K562 (cell line): ENCODE measurements at regions not wholly inside any gene's neighbourhood (a gene's known extent, or its start where the extent isn't known, plus 50 kb on each side); places are given as distances from the start of the nearest gene placed in this dataset.

Experiments used
- BCLAF1 ChIP-seq, 2 experiments: fragments of 450-650 bp in 1 of 2; IDR thresholded peaks; 2 replicates each; pipeline ENCODE4 v1.6.1; 2011 to 2017; ENCODE audit warnings: low read depth in 2 of 2, antibody characterized with exemption in 1 of 2, borderline replicate concordance in 1 of 2, low read length in 1 of 2, mild to moderate bottlenecking in 1 of 2, mixed read lengths in 1 of 2; ENCODE audit not compliant: control insufficient read depth in 1 of 2
- CBX1 ChIP-seq: sonication (generic); IDR thresholded peaks from 2 replicates; pipeline ENCODE4 v1.6.1; 2016; ENCODE audit warnings: antibody characterized with exemption, low read depth, mild to moderate bottlenecking
- CBX3 ChIP-seq, 2 experiments: IDR thresholded peaks; 1 replicate in 1 of 2; 2 replicates in 1 of 2; pipeline ENCODE4 v1.6.1; 2012; ENCODE audit warnings: inconsistent platforms in 2 of 2, low read length in 2 of 2, borderline replicate concordance in 1 of 2, control low read depth in 1 of 2
- FOXM1 ChIP-seq, 2 experiments: fragments of 450-650 bp in 1 of 2; sonication (generic) in 1 of 2; formaldehyde crosslinking in 1 of 2; IDR thresholded peaks; 2 replicates each; pipeline versions ENCODE4 v1.6.1 to v1.9.0; 2017 to 2022; ENCODE audit warnings: low read depth in 2 of 2, mild to moderate bottlenecking in 2 of 2, missing genetic modification reagents in 1 of 2, moderate library complexity in 1 of 2
- MCM2 ChIP-seq: fragments of 450-650 bp; IDR thresholded peaks from 2 replicates; pipeline ENCODE4 v1.6.1; 2017; ENCODE audit warnings: low read depth, mild to moderate bottlenecking
- MLLT1 ChIP-seq, 2 experiments: fragments of 450-650 bp; IDR thresholded peaks; 2 replicates each; pipeline ENCODE4 v1.6.1; 2016
- NFIC ChIP-seq: fragments of 450-650 bp; IDR thresholded peaks from 2 replicates; pipeline ENCODE4 v1.6.1; 2017; ENCODE audit warnings: mild to moderate bottlenecking, inconsistent platforms
- NFRKB ChIP-seq: fragments of 450-650 bp; IDR thresholded peaks from 2 replicates; pipeline ENCODE4 v1.6.1; 2016; ENCODE audit warnings: low read depth
- NUFIP1 ChIP-seq: fragments of 450-650 bp; IDR thresholded peaks from 2 replicates; pipeline ENCODE4 v1.6.1; 2018; ENCODE audit not compliant: partially characterized antibody
- SMAD3 ChIP-seq: fragments of 450-650 bp; formaldehyde crosslinking; conservative IDR thresholded peaks from 2 replicates; pipeline ENCODE4 v1.4.0; 2020; ENCODE audit warnings: mild to moderate bottlenecking
- TEAD2 ChIP-seq: fragments of 450-650 bp; IDR thresholded peaks from 2 replicates; pipeline ENCODE4 v1.6.1; 2016; ENCODE audit warnings: missing genetic modification characterization, control low read depth, missing compliant biosample characterization
- ZNF174 ChIP-seq: fragments of 250-450 bp; sonication (Bioruptor Pico); IDR thresholded peaks from 2 replicates; pipeline ENCODE4 v1.4.0; 2020; ENCODE audit warnings: mild to moderate bottlenecking
- ZNF584 ChIP-seq: fragments of 200-800 bp; sonication (Bioruptor generic); IDR thresholded peaks from 2 replicates; pipeline ENCODE4 v1.6.1; 2016; ENCODE audit warnings: low read depth, mild to moderate bottlenecking, missing genetic modification characterization, missing compliant biosample characterization
- TF ChIP-seq, protein P1 (sequence below): fragments of 200-800 bp; sonication (Bioruptor generic); IDR thresholded peaks from 2 replicates; pipeline ENCODE4 v1.6.1; 2017; ENCODE audit warnings: missing genetic modification characterization, missing compliant biosample characterization
- TF ChIP-seq, protein P2 (sequence below): fragments of 250-450 bp; sonication (Bioruptor Pico); IDR thresholded peaks from 2 replicates; pipeline ENCODE4 v1.5.0; 2021; ENCODE audit warnings: mild to moderate bottlenecking, borderline replicate concordance
- TF ChIP-seq, protein P3 (sequence below): fragments of 450-650 bp; IDR thresholded peaks from 2 replicates; pipeline ENCODE4 v1.6.1; 2016

- TF ChIP-seq ZNF584 (CRISPR knock-in tag) = no peak
- TF ChIP-seq NUFIP1 = peak; percentile 24
- no peak for TF ChIP-seq FOXM1 (IDR thresholded peaks at IDR 0.05; ENCODE audit: low read depth)
- no peak for TF ChIP-seq FOXM1 (CRISPR knock-in tag; IDR thresholded peaks at IDR 0.05; ENCODE audit: low read depth)
- TF ChIP-seq CBX3 (IDR thresholded peaks at IDR 0.05; ENCODE audit: borderline replicate concordance in 1 of 2, low read length in 2 of 2) = no peak
- TF ChIP-seq, protein P1, sequence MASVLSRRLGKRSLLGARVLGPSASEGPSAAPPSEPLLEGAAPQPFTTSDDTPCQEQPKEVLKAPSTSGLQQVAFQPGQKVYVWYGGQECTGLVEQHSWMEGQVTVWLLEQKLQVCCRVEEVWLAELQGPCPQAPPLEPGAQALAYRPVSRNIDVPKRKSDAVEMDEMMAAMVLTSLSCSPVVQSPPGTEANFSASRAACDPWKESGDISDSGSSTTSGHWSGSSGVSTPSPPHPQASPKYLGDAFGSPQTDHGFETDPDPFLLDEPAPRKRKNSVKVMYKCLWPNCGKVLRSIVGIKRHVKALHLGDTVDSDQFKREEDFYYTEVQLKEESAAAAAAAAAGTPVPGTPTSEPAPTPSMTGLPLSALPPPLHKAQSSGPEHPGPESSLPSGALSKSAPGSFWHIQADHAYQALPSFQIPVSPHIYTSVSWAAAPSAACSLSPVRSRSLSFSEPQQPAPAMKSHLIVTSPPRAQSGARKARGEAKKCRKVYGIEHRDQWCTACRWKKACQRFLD (CRISPR knock-in tag) = peak; percentile 70
- TF ChIP-seq NFIC = 0 out of 2 replicates have a peak, but pooled peaks have one; percentile 0
- TF ChIP-seq MLLT1 (IDR thresholded peaks at IDR 0.05) = peak; percentile 90 to 95
- TF ChIP-seq MCM2 = no peak
- TF ChIP-seq NFRKB = no peak; the same call in 1 of the 2 replicates
- TF ChIP-seq, protein P2, sequence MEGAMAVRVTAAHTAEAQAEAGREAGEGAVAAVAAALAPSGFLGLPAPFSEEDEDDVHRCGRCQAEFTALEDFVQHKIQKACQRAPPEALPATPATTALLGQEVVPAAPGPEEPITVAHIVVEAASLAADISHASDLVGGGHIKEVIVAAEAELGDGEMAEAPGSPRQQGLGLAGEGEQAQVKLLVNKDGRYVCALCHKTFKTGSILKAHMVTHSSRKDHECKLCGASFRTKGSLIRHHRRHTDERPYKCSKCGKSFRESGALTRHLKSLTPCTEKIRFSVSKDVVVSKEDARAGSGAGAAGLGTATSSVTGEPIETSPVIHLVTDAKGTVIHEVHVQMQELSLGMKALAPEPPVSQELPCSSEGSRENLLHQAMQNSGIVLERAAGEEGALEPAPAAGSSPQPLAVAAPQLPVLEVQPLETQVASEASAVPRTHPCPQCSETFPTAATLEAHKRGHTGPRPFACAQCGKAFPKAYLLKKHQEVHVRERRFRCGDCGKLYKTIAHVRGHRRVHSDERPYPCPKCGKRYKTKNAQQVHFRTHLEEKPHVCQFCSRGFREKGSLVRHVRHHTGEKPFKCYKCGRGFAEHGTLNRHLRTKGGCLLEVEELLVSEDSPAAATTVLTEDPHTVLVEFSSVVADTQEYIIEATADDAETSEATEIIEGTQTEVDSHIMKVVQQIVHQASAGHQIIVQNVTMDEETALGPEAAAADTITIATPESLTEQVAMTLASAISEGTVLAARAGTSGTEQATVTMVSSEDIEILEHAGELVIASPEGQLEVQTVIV (CRISPR knock-in tag) = 0 out of 2 replicates have a peak, but pooled peaks have one; percentile 69
- peak; percentile 6; the same call in 1 of the 2 replicates for TF ChIP-seq SMAD3 (CRISPR knock-in tag)
- TF ChIP-seq, protein P3, sequence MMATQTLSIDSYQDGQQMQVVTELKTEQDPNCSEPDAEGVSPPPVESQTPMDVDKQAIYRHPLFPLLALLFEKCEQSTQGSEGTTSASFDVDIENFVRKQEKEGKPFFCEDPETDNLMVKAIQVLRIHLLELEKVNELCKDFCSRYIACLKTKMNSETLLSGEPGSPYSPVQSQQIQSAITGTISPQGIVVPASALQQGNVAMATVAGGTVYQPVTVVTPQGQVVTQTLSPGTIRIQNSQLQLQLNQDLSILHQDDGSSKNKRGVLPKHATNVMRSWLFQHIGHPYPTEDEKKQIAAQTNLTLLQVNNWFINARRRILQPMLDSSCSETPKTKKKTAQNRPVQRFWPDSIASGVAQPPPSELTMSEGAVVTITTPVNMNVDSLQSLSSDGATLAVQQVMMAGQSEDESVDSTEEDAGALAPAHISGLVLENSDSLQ = 0 out of 2 replicates have a peak, but pooled peaks have one; percentile 16
- no peak for TF ChIP-seq TEAD2 (tag)
- no peak for TF ChIP-seq BCLAF1 (IDR thresholded peaks at IDR 0.05; ENCODE audit: borderline replicate concordance in 1 of 2, control insufficient read depth in 1 of 2, low read depth in 2 of 2, low read length in 1 of 2)
- no peak for TF ChIP-seq CBX1
- 0 out of 2 replicates have a peak, but pooled peaks have one; percentile 27 for TF ChIP-seq ZNF174 (CRISPR knock-in tag)
Observed at GRCh38 chr6:146884728-146885127, 286.0 kb downstream of the ADGB start (continued).
